ENCODE measurements at regions not wholly inside any gene's neighbourhood (a gene's known extent, or its start where the extent isn't known, plus 50 kb on each side); places are given as distances from the start of the nearest gene placed in this dataset.
"Not testable (repeated sequence)": the region's sequence is repeated elsewhere in the genome, so short reads cannot be mapped to it uniquely, and the experiment has no call there.

DNA sequence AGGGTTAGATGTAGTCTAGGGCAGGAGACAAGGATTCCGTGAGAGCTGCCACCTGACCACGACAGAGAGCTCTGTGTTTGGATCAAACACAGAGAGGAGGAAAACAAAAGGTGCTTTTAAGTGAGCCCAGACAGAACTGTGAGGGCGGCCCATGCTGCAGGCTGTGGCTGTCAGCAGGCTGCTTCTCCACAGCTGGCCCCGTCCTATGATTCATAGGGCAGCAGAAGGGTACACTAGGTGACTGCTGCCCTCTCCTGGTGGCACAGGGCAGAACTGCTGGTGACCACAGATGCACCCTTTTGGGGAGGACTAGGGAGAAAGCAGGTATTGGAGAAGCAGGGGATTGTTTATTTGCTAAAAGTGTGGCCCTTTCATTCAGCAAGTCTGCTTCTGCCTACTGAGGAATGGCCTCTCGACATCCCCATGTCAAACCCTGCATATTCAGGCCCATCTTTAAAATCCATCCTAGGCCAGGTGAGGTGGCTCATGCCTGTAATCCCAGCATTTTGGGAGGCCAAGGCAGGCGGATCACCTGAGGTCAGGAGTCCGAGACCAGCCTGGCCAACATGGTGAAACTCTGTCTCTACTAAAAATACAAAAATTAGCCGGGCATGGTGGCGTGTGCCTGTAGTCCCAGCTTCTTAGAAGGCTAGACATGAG lies 234.4 kb upstream of the FRG2C start:
- TF ChIP-seq, protein P1, sequence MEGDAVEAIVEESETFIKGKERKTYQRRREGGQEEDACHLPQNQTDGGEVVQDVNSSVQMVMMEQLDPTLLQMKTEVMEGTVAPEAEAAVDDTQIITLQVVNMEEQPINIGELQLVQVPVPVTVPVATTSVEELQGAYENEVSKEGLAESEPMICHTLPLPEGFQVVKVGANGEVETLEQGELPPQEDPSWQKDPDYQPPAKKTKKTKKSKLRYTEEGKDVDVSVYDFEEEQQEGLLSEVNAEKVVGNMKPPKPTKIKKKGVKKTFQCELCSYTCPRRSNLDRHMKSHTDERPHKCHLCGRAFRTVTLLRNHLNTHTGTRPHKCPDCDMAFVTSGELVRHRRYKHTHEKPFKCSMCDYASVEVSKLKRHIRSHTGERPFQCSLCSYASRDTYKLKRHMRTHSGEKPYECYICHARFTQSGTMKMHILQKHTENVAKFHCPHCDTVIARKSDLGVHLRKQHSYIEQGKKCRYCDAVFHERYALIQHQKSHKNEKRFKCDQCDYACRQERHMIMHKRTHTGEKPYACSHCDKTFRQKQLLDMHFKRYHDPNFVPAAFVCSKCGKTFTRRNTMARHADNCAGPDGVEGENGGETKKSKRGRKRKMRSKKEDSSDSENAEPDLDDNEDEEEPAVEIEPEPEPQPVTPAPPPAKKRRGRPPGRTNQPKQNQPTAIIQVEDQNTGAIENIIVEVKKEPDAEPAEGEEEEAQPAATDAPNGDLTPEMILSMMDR (IDR thresholded peaks at IDR 0.05) = peak; percentile 75
- DNase-seq (ENCODE audit: low spot score); H3K4me3 ChIP-seq: not testable (repeated sequence)
- peak overlapping the region in 1 of 2 donors; percentile 66 for H3K27ac ChIP-seq

- not testable (repeated sequence) for H3K4me3 ChIP-seq; H3K27ac ChIP-seq; DNase-seq (ENCODE audit: low spot score)
These were observed 233.7 kb upstream of the FRG2C start for GRCh38 chr3:75430406-75430805.

DNA sequence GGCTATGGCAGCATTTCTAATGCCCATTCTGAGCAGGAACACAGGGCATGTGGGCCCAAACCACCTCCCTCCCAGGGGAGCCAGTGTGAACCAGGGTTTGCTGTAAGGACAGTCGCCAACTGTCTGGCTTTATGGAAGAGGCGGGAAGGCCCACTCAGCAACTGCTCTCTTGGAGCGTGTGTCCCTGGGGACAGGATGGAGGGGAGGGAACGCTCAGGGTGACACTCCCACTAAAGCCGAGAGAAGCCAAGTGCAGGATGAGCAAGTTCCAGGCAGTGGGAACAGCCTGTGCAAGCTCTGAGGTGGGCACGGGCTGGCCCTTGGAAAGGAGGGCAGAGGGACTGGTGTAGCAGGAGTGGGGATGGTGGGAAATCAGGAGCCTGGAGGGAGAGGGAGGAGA lies 233.0 kb upstream of the FRG2C start:
- not testable (repeated sequence) for DNase-seq (ENCODE audit: low spot score); H3K4me3 ChIP-seq
- H3K27ac ChIP-seq = peak overlapping the region in 1 of 2 donors; percentile 92

GRCh38 chr3:75432466-75432865 lies 231.7 kb upstream of the FRG2C start:
- H3K27ac ChIP-seq = peak overlapping the region; percentile 82 to 92
- not testable (repeated sequence) for H3K4me3 ChIP-seq; DNase-seq (ENCODE audit: low spot score)

DNA sequence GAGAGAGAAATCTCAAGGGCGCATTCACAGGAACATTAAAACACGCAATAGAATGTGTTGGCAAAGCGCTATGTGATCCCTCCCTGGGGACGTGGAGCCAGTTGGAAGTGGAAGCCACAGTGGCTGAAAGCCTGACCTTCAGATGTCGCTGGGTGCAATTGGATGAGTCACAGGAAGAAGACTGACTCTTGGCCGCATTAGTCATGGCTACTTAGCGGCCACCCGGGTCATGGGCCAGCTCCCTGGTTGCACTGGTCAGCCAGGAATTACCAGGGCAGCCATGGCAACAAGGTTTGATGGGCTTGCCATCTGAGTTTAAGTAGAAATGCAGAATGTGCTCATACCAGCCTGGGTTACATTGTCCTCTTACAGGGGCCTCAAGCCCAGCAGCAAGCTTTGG lies 231.2 kb upstream of the FRG2C start:
- DNase-seq (ENCODE audit: low spot score) = peak; percentile 95
- Histone ChIP-seq H3K27ac (peak overlapping the region; percentile 82 to 92), H3K4me3 (peak overlapping the region; percentile 13)

DNA sequence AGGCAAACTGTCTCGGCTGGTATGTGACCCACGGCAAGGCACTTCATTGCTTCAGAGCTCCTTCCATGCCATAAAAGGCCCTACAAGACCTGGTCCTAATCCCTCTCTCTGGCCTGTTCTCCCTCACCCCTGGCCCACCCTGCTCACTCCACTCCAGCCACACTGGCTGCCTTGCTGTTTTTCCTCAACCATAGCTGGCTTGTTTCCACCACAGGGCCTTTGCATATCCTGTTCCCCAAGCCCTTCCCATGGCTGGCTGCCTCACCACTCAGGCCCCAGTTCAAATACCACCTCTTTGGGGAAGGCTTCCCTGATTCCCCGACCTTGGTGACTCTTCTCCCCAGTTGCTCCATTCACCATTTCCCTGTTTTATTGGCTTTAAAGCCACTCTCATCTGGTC lies 230.8 kb upstream of the FRG2C start:
- peak overlapping the region; percentile 82 to 92 for H3K27ac ChIP-seq
- H3K4me3 ChIP-seq = peak overlapping the region; percentile 13
- DNase-seq (ENCODE audit: low spot score) = not testable (repeated sequence)

- peak overlapping the region; percentile 82 to 92 for H3K27ac ChIP-seq
- not testable (repeated sequence) for DNase-seq (ENCODE audit: low spot score)
- H3K4me3 ChIP-seq = peak overlapping the region; percentile 76
These were observed 229.7 kb upstream of the FRG2C start for GRCh38 chr3:75434276-75434912.

- peak; percentile 99 for DNase-seq (ENCODE audit: low spot score)
- H3K4me3 ChIP-seq = peak overlapping the region; percentile 76
- peak overlapping the region; percentile 82 to 92 for H3K27ac ChIP-seq
These were observed 229.0 kb upstream of the FRG2C start for GRCh38 chr3:75434913-75435793.

DNA sequence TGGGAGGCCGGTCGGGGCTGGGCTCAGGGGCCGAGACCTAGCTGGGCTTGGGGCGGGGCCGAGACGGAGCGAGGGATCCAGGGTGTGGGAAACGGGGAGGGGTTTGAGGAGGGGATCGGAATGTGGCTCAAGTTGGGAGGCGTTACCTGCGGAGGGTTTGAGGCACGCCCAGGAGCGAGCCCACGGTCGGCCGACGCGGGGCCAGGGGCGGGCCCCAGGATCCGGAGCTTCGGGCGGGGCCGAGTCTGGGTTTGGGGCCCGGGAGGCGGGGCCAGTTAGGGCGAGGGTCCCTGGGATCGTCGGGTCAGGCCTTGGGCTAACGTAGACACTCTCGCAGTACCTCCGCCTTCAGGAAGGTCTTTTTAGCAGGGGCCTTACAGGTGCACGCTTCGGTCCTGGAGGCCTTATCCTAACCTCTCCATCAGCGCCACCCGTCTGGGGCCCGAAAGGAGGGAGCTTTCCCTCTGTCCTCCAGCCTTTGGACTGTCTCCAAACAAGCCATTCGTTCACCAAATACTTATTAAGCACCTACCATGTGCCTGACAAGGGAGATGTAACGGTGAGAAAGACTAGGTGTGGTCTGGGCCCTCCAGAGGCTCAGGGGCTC lies 228.2 kb upstream of the FRG2C start:
- peak; percentile 86 for DNase-seq (ENCODE audit: low spot score)
- Histone ChIP-seq H3K27ac (peak overlapping the region; percentile 82 to 92), H3K4me3 (peak overlapping the region; percentile 76)

GRCh38 chr3:75440986-75441385 lies 223.1 kb upstream of the FRG2C start:
- not testable (repeated sequence) for H3K4me3 ChIP-seq; H3K27ac ChIP-seq; DNase-seq (ENCODE audit: low spot score)

GRCh38 chr3:75444634-75445033 lies 219.5 kb upstream of the FRG2C start:
- not testable (repeated sequence) for H3K4me3 ChIP-seq; H3K27ac ChIP-seq; DNase-seq (ENCODE audit: low spot score)

- not testable (repeated sequence) for H3K27ac ChIP-seq; DNase-seq (ENCODE audit: low spot score); H3K4me3 ChIP-seq
These were observed 218.9 kb upstream of the FRG2C start for GRCh38 chr3:75445234-75445633.

GRCh38 chr3:75446948-75447347 lies 217.2 kb upstream of the FRG2C start:
- not testable (repeated sequence) for DNase-seq (ENCODE audit: low spot score); H3K4me3 ChIP-seq; H3K27ac ChIP-seq

DNA sequence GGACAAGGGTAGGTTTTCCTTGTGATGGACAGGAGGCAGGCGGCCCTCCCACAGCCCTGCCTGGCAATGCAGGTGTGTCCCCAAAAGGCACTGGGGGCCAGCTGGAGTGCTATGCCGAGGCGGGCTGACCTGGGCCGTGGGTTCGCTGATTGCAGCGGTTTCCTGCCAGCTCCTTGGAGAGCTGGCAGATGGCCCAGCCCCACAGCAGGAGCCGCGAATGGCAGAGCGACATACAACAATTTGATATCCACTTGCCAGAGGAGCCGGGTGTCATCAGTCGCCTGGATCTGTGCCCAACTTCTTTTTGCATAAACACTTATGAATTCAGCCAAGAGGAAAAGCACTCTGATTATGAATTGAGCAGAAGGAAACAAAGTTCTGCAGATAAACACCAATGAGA lies 210.8 kb upstream of the FRG2C start:
- not testable (repeated sequence) for H3K4me3 ChIP-seq; DNase-seq (ENCODE audit: low spot score); H3K27ac ChIP-seq

GRCh38 chr3:75453839-75454238 lies 210.3 kb upstream of the FRG2C start:
- not testable (repeated sequence) for H3K27ac ChIP-seq; DNase-seq (ENCODE audit: low spot score); H3K4me3 ChIP-seq

DNA sequence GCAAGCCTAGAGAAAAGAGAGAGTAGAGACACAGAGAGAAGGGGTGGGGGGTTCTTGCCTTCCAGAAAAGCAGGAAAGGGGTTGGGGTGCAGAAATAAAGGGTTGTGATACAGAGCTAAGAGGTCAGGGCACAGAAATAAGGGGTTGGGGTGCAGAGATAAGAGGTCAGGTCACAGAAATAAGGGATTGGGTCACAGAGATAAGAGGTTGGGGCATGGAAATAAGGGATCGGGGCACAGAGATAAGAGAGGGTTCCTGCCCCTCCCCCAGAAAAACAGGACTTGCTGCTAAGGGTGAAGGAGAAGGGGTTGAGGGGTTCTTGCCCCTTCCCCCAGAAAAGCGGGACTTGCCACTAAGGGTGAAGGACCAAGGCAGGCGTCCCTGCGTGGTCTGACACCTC lies 189.6 kb upstream of the FRG2C start:
- H3K27ac ChIP-seq; H3K4me3 ChIP-seq; DNase-seq (ENCODE audit: low spot score): not testable (repeated sequence)

DNA sequence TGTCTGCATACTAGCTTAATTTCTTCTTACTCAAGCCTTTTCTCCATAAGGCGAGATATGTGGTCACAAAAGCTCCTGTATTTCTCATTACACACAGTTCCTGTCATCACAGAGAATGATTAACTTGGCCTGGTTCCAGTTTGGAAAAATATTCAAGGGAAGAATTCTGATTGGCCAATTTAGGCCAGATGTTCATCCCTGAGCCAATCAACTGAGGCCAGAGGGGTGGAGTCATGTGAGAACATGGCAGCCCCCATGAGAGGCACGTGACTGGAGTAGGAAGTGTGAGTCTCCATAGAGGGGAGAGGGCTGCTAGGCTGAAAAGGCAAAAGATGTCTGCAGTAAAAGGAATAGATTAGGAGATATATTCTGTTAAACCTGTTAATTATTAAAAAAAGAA lies 167.5 kb upstream of the FRG2C start:
- H3K4me3 ChIP-seq; H3K27ac ChIP-seq; DNase-seq (ENCODE audit: low spot score): not testable (repeated sequence)

GRCh38 chr3:75500357-75500756 lies 163.8 kb upstream of the FRG2C start:
- not testable (repeated sequence) for H3K27ac ChIP-seq; H3K4me3 ChIP-seq; DNase-seq (ENCODE audit: low spot score)

All from coronary artery (tissue), 2 donors.